RPMI8226 (cell line): ENCODE measurements at regions not wholly inside any gene's neighbourhood (a gene's known extent, or its start where the extent isn't known, plus 50 kb on each side); places are given as distances from the start of the nearest gene placed in this dataset.
"Not testable (repeated sequence)": the region's sequence is repeated elsewhere in the genome, so short reads cannot be mapped to it uniquely, and the experiment has no call there.

Experiments used
- DNase-seq: peaks from one replicate; pipeline ENCODE4 v3.0.0-alpha.2; 2015

- DNase-seq, result not testable (repeated sequence)
Observed at GRCh38 chr17:13659051-13659450, 57.3 kb upstream of the HS3ST3A1 start.

GRCh38 chr17:13665872-13666635 is 64.3 kb upstream of the HS3ST3A1 start:
- DNase-seq, result no peak

- no peak for DNase-seq
Observed at GRCh38 chr17:13671341-13671740, 69.6 kb upstream of the HS3ST3A1 start.

- DNase-seq, result no peak
Observed at GRCh38 chr17:13671771-13672170, 70.0 kb upstream of the HS3ST3A1 start.

- no peak for DNase-seq
Observed at GRCh38 chr17:13678361-13678760, 76.6 kb upstream of the HS3ST3A1 start.

- DNase-seq, result no peak
Observed at GRCh38 chr17:13678841-13679240, 77.1 kb upstream of the HS3ST3A1 start.

- DNase-seq, result no peak
Observed at GRCh38 chr17:13688716-13689115, 87.0 kb upstream of the HS3ST3A1 start.

GRCh38 chr17:13690806-13691205 is 89.1 kb upstream of the HS3ST3A1 start:
- DNase-seq, result no peak

GRCh38 chr17:13694934-13695333 is 93.2 kb upstream of the HS3ST3A1 start:
- DNase-seq, result no peak

GRCh38 chr17:13698832-13699231 is 97.1 kb upstream of the HS3ST3A1 start:
- no peak for DNase-seq

GRCh38 chr17:13699261-13699660 is 97.5 kb upstream of the HS3ST3A1 start:
- DNase-seq, result no peak

- DNase-seq, result no peak
Observed at GRCh38 chr17:13702266-13702665, 100.5 kb upstream of the HS3ST3A1 start.

GRCh38 chr17:13704333-13704732 is 102.6 kb upstream of the HS3ST3A1 start:
- DNase-seq, result no peak

GRCh38 chr17:13705221-13705620 is 103.5 kb upstream of the HS3ST3A1 start:
- no peak for DNase-seq

GRCh38 chr17:13721705-13722104 is 120.0 kb upstream of the HS3ST3A1 start:
- no peak for DNase-seq

- DNase-seq, result no peak
Observed at GRCh38 chr17:13725288-13725990, 123.7 kb upstream of the HS3ST3A1 start.

GRCh38 chr17:13727441-13728171 is 125.9 kb upstream of the HS3ST3A1 start:
- DNase-seq, result no peak

- DNase-seq, result no peak
Observed at GRCh38 chr17:13728781-13729180, 127.1 kb upstream of the HS3ST3A1 start.

- no peak for DNase-seq
Observed at GRCh38 chr17:13729466-13730134, 127.9 kb upstream of the HS3ST3A1 start.

- no peak for DNase-seq
Observed at GRCh38 chr17:13734880-13735279, 133.2 kb upstream of the HS3ST3A1 start.

GRCh38 chr17:13735444-13735843 is 133.7 kb upstream of the HS3ST3A1 start:
- DNase-seq, result no peak

GRCh38 chr17:13735861-13736260 is 134.1 kb upstream of the HS3ST3A1 start:
- DNase-seq, result no peak

GRCh38 chr17:13736916-13737315 is 135.2 kb upstream of the HS3ST3A1 start:
- DNase-seq, result no peak
